Keratinocyte (primary cell): ENCODE measurements at regions not wholly inside any gene's neighbourhood (a gene's known extent, or its start where the extent isn't known, plus 50 kb on each side); places are given as distances from the start of the nearest gene placed in this dataset.

Experiments
- DNase-seq: peaks from one replicate; pipeline ENCODE4 v3.0.0-alpha.2; 2011; ENCODE audit warnings: low read depth, missing footprints, low spot score
- FAIRE-seq: peaks from 2 replicates; lab custom pipeline; 2011; peaks lifted over from hg19 to GRCh38; lab: Jason Lieb, UNC
- H2AFZ ChIP-seq: 2 replicates; pipeline ENCODE4 v1.6.0; 2012; ENCODE audit warnings: low read length, control low read depth, inconsistent platforms; ENCODE audit not compliant: control insufficient read depth
- H3K27ac ChIP-seq: 2 replicates; pipeline ENCODE4 v1.5.1; 2011; ENCODE audit warnings: low read length; ENCODE audit not compliant: control insufficient read depth, insufficient read depth
- H3K27me3 ChIP-seq: 3 replicates; pipeline ENCODE4 v1.6.0; 2011; ENCODE audit warnings: low read length; ENCODE audit not compliant: control insufficient read depth, insufficient read depth; ENCODE audit errors: extremely low read depth
- H3K36me3 ChIP-seq, 2 experiments: 2 replicates in 1 of 2; 3 replicates in 1 of 2; pipeline ENCODE4 v1.5.1; 2011; ENCODE audit warnings: low read length in 2 of 2, mild to moderate bottlenecking in 1 of 2; ENCODE audit not compliant: control insufficient read depth in 2 of 2, insufficient read depth in 2 of 2; ENCODE audit errors: extremely low read depth in 1 of 2
- H3K4me1 ChIP-seq: 3 replicates; pipeline ENCODE4 v1.5.1; 2011; ENCODE audit warnings: low read length; ENCODE audit not compliant: control insufficient read depth, insufficient read depth; ENCODE audit errors: extremely low read depth
- H3K4me2 ChIP-seq: 3 replicates; pipeline ENCODE4 v1.6.0; 2011; ENCODE audit warnings: low read depth, low read length; ENCODE audit not compliant: control insufficient read depth, insufficient read depth; ENCODE audit errors: extremely low read depth
- H3K4me3 ChIP-seq, 3 experiments: fragments of 200-600 bp in 1 of 3; sonication (generic) in 1 of 3; 2 replicates in 2 of 3; 3 replicates in 1 of 3; pipeline ENCODE4 v1.5.1; 2011 to 2016; ENCODE audit warnings: low read length in 3 of 3, mild to moderate bottlenecking in 3 of 3, control low read depth in 2 of 3, inconsistent platforms in 1 of 3, low read depth in 1 of 3, mixed read lengths in 1 of 3, mixed run types in 1 of 3, moderate library complexity in 1 of 3; ENCODE audit not compliant: control insufficient read depth in 2 of 3, insufficient read depth in 2 of 3; ENCODE audit errors: extremely low read depth in 1 of 3
- H3K79me2 ChIP-seq: 2 replicates; pipeline ENCODE4 v1.6.0; 2012; ENCODE audit warnings: low read length; ENCODE audit not compliant: control insufficient read depth, insufficient read depth
- H3K9ac ChIP-seq: 3 replicates; pipeline ENCODE4 v1.6.0; 2011; ENCODE audit warnings: low read length; ENCODE audit not compliant: control insufficient read depth, insufficient read depth; ENCODE audit errors: extremely low read depth
- H3K9me1 ChIP-seq: 3 replicates; pipeline ENCODE4 v1.6.0; 2011; ENCODE audit warnings: low read length; ENCODE audit not compliant: control insufficient read depth, insufficient read depth; ENCODE audit errors: extremely low read depth
- H3K9me3 ChIP-seq: 2 replicates; pipeline ENCODE4 v1.5.1; 2012; ENCODE audit warnings: low read depth, low read length; ENCODE audit not compliant: control insufficient read depth
- H4K20me1 ChIP-seq: 3 replicates; pipeline ENCODE4 v1.6.0; 2011; ENCODE audit warnings: low read length; ENCODE audit not compliant: control insufficient read depth, insufficient read depth; ENCODE audit errors: extremely low read depth
- EZH2 ChIP-seq: IDR thresholded peaks from one replicate; pipeline ENCODE4 v1.6.1; 2012; ENCODE audit warnings: inconsistent platforms, mild to moderate bottlenecking, low read length, moderate library complexity
- dilution Hi-C: fragments of 300-500 bp; cut with MboI; formaldehyde crosslinking; loops from one replicate; pipeline ENCODE4 v1.7.0; 2020; ENCODE audit warnings: low sequenced_read_pairs; ENCODE audit not compliant: extremely low pct_ligation_motif_present
- TF ChIP-seq, protein P1 (sequence below), 3 experiments: IDR thresholded peaks in 1 of 3; conservative IDR thresholded peaks in 1 of 3; optimal IDR thresholded peaks in 1 of 3; 2 replicates in 2 of 3; 3 replicates in 1 of 3; pipeline versions ENCODE3 to v1.5.1; 2011; ENCODE audit warnings: low read length in 3 of 3, mild to moderate bottlenecking in 3 of 3, moderate library complexity in 2 of 3, control low read depth in 1 of 3, inconsistent platforms in 1 of 3; ENCODE audit not compliant: insufficient read depth in 2 of 3; ENCODE audit errors: extremely low read depth in 1 of 3

DNA sequence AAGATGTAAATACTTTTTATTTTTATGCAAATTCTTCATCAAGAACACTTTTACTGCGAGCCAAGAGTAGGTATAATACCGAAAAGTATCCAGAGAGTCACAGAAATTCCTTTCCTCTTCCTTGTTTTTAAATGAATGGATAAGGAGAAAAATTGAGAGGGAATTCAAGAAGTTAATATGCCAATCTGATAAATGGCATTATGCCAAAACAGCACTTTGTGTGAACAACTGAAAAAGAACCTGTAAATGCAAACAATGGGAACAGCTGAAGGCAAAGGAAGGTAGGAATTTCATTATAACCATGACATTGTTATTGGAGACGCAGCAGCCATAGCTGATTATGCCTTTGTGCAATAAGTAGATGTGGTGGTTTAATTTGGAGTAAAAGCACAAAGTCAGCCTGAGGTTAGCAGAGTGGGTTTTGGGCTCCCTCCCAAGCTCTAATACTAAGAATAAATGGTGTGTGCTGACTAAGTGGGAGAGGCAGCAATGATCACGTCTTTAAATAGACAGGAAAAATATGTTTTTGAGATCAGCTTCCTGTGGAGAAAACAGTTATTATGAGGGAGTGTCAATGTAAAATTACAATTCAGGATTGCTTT lies 209.8 kb upstream of the NDST4 start:
- Histone ChIP-seq H3K9me1 (no peaks in the 10 kb centered on the region), H3K79me2 (no peaks in the 10 kb centered on the region), H3K9me3 (no peaks in the 10 kb centered on the region), H3K4me2 (no peak overlapping the region), H3K9ac (no peak overlapping the region), H3K27ac (no peak overlapping the region), H3K4me1 (no peaks in the 10 kb centered on the region), H3K27me3 (no peaks in the 10 kb centered on the region), H3K36me3 (no peaks in the 10 kb centered on the region), H2AFZ (no peak overlapping the region), H3K4me3 (no peak overlapping the region), H4K20me1 (no peaks in the 10 kb centered on the region)
- TF ChIP-seq EZH2 = no peak
- TF ChIP-seq, protein P1, sequence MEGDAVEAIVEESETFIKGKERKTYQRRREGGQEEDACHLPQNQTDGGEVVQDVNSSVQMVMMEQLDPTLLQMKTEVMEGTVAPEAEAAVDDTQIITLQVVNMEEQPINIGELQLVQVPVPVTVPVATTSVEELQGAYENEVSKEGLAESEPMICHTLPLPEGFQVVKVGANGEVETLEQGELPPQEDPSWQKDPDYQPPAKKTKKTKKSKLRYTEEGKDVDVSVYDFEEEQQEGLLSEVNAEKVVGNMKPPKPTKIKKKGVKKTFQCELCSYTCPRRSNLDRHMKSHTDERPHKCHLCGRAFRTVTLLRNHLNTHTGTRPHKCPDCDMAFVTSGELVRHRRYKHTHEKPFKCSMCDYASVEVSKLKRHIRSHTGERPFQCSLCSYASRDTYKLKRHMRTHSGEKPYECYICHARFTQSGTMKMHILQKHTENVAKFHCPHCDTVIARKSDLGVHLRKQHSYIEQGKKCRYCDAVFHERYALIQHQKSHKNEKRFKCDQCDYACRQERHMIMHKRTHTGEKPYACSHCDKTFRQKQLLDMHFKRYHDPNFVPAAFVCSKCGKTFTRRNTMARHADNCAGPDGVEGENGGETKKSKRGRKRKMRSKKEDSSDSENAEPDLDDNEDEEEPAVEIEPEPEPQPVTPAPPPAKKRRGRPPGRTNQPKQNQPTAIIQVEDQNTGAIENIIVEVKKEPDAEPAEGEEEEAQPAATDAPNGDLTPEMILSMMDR (optimal IDR thresholded peaks at IDR 0.05 in 1 of 3, IDR thresholded peaks at IDR 0.05 in 1 of 3, conservative IDR thresholded peaks at IDR 0.05 in 1 of 3; ENCODE audit: extremely low read depth in 1 of 3, insufficient read depth in 2 of 3, low read length in 3 of 3) = no peak
- no peak for FAIRE-seq
- dilution Hi-C loops = no loop called here
- no peak for DNase-seq

- no peaks in the 10 kb centered on the region for H3K27me3 ChIP-seq
- H3K4me2 ChIP-seq = no peak overlapping the region
- H3K9me3 ChIP-seq = no peaks in the 10 kb centered on the region
- no peaks in the 10 kb centered on the region for H3K79me2 ChIP-seq
- TF ChIP-seq, protein P1 (optimal IDR thresholded peaks at IDR 0.05 in 1 of 3, IDR thresholded peaks at IDR 0.05 in 1 of 3, conservative IDR thresholded peaks at IDR 0.05 in 1 of 3; ENCODE audit: extremely low read depth in 1 of 3, insufficient read depth in 2 of 3, low read length in 3 of 3) = no peak
- TF ChIP-seq EZH2 = no peak
- no peaks in the 10 kb centered on the region for H3K9me1 ChIP-seq
- DNase-seq = no peak
- no peaks in the 10 kb centered on the region for H3K4me1 ChIP-seq
- H3K4me3 ChIP-seq = no peak overlapping the region
- dilution Hi-C loops = no loop called here
- H4K20me1 ChIP-seq = no peaks in the 10 kb centered on the region
- H3K27ac ChIP-seq = no peak overlapping the region
- H3K36me3 ChIP-seq = no peaks in the 10 kb centered on the region
- FAIRE-seq = no peak
- H2AFZ ChIP-seq = no peak overlapping the region
- H3K9ac ChIP-seq = no peak overlapping the region
Observed at GRCh38 chr4:115315182-115315581, 201.8 kb upstream of the NDST4 start.
